Raji (cell line): ENCODE measurements at regions not wholly inside any gene's neighbourhood (a gene's known extent, or its start where the extent isn't known, plus 50 kb on each side); places are given as distances from the start of the nearest gene placed in this dataset.

Source experiments
- POLR2A ChIP-seq: IDR thresholded peaks from 2 replicates; pipeline ENCODE4 v1.6.1; 2011; ENCODE audit warnings: low read depth, low read length, control low read depth; ENCODE audit not compliant: insufficient read depth

DNA sequence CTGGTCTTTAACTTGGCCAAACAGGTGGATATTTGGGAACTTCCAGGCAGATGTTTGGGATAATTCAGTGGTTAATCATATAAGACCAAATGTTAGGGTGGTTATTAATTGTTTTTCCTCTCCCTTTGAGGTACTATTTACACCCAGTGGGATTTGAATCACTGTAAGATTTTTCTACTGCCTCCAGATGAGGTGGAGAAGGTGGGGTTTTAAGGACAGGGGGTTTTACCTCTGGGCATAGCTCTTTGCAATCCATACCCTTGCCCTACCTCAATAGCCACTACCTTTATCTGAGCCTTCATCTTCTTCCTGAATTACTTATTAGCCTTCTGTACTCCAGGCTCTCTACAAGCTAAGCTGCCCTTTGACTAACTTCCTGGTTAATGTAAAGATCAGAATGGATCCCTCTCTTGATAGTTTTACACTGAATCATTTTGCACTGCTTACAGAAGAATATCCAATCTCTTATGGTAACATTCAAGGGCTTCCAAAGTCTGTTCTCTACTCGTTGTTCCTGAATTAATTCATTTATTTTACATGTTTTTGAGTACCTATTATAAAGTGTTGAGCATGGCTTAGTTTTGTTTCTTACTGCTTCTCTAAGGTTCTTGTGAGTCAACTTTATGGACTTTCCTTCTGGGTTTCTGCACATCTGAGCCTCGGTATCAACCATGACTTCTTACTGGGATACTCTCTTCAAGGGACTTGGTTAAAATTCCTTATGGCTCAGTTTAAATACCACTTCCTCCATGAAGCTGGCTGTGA is 331.2 kb upstream of the TBL1XR1 start:
- no peak for TF ChIP-seq POLR2A

DNA sequence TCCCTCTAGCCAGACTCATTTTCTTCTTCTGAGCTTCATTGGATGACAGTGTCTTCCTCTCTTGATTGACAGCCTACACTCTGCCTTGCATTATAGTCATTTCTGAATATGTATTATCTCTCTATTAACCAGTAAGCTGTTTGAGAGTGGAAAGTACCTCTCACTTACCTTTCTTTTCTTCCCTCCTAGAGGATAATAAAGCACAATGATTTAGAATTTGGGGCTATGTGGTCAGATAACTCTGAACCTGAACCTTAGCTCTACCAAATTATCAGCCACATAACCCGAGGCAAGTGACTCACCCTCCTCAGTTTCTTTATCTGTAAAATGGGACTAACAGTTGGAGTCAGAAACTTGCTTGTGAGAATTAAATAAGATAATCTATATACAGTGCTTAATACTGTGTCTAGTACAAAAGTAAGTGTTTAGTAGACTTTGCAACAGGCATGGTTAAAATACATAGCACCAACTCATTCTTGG is 331.8 kb upstream of the TBL1XR1 start:
- TF ChIP-seq POLR2A, result no peak

DNA sequence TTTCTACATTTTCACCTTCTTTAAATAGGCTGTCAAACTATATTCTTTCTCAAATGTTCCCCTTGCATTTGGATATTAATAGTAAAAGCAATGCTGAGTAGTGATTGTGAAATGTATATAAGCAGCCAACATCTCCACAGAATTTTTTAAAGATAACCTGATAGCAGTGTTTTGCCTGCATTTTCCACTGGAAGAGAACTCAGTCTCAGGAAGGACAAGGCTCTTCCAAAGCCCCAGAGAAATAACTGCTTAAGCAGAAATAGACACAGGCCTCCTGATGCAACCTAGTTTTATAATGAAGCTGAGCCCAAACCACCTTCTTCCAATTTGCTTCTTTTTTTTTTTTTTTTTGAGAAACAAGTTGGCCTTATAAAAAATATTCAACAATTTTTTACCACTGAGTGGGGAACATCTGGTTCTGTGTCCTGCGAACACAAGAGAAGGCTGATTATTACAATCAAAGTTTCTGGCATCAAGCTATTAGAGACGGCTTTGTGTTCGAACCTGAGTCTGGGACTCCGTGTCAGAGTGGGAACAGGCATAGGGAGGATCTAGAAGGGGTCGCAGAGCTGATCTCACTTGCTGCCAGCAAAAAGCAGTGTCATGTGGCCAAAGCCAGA is 332.5 kb upstream of the TBL1XR1 start:
- no peak for TF ChIP-seq POLR2A

GRCh38 chr3:177530908-177531307 is 333.6 kb upstream of the TBL1XR1 start:
- no peak for TF ChIP-seq POLR2A

- TF ChIP-seq POLR2A, result no peak
These were observed 339.6 kb upstream of the TBL1XR1 start for GRCh38 chr3:177536873-177537272.

- TF ChIP-seq POLR2A, result no peak
These were observed 340.3 kb upstream of the TBL1XR1 start for GRCh38 chr3:177537612-177538011.

GRCh38 chr3:177538048-177538749 is 340.9 kb upstream of the TBL1XR1 start:
- TF ChIP-seq POLR2A, result no peak

DNA sequence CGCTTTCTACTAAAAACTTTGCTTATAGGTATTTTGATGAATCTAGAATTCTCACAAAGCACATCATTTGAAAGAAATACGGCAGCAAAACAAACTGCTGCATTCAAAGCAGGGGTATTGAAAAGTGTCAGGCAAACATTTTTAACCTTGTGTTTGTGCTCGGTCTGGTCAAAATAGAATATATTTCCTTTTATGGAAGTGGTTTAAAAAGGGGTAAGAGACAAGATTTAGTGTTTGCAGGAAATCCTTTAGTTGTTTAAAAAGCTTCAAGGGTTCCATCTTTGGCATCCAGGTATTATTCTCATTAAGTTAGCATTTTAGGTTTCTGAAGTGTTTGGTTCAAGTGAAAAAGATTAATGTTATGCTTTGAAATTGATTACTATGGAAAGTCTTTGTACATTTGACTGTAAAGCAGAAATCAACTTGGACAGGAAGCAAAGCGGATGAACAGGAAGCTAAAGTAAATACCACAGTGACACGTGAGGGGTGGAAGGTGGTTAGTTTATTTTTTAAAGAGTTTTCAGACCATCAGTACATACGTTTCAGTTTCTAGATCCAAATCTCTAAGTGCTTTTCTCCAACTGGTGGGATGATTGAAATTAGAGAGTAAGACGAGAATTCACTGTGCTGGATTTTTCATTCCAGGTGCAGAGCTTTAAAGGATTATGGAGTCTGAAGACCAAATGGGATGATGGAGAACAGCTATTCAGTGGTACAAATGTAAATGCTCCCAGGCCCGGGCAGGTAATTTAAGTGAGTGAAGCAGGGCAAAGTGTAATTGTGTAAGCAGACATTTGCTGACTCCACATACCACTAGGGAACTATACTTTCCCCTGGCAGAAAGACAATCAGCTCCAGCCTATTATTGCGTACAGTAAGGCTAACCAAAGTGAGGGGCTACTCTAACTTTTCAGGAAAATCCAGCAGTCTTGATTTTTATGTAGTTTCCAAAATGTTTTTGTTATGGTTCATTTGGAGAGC is 341.8 kb upstream of the TBL1XR1 start:
- no peak for TF ChIP-seq POLR2A

- TF ChIP-seq POLR2A, result no peak
These were observed 344.3 kb upstream of the TBL1XR1 start for GRCh38 chr3:177541541-177541940.

DNA sequence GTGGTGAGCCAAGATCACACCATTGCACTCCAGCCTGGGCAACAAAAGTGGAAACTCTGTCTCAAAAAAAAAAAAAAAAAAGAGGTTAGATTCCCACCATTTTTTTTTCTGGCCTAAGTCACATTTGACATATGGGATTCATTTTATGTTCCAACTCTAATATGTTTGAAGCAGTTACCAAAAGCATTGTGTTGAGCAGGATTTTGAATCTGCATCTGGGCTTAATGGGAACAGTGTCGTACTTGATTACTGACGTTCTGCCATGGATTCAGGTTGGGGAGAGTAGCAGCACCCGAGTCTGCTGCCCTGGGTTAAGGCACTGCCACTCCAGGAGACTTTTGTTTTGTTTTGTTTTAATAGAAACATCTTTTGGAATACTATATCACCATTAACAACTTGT is 348.7 kb upstream of the TBL1XR1 start:
- TF ChIP-seq POLR2A, result no peak

DNA sequence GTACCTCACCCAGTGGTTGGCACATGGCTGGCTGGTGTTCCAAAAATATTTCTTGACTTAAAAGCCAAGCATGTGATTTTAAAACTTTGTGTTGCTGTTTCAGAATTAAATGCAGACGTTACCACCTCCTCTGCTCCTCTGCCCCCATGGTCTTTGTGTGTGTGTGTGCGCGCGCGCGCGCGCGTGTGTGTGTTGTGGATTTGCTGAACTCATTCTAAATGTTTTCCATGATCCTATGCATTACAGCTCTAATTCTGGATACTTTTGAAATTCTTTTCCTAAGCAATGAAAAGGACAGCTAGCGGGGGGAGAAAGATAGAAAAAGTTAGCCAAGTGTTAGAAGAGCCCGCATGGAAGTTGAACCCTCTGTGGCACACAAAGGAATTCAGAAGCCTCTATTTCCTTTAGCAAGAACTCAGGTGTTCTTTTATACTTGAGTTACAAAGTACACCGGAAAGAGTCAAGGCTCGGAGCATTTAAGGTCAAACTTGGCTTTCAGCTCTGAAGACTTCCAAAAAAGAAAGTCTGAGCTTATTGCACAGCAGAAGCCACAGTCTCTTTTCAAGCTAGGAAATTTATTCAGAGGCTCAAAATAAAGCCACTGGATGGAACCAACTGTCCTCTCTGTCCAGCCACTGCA is 350.5 kb upstream of the TBL1XR1 start:
- TF ChIP-seq POLR2A, result no peak

DNA sequence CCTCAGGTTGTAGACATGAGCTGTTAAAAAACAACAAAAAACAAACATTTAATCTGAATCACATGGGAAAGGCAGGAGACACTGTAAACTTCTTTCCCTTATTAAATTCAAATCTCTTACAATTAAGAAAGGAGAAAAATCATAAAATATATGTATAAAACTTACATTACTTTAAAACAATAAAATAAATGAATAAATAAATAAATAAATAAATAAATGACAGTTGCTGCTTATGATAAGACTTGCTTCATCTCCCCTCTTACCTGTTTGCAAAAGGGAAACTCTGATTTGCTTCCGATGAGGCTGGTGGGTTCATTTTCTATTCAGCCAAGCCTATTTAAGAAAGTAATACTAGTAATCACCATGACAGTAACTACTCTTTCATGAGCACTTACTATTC is 353.4 kb upstream of the TBL1XR1 start:
- TF ChIP-seq POLR2A, result no peak

- TF ChIP-seq POLR2A, result no peak
These were observed 354.2 kb upstream of the TBL1XR1 start for GRCh38 chr3:177551431-177551836.

GRCh38 chr3:177552051-177552450 is 354.8 kb upstream of the TBL1XR1 start:
- no peak for TF ChIP-seq POLR2A
